Hepatic stellate cell (primary cell): ENCODE measurements at regions not wholly inside any gene's neighbourhood (a gene's known extent, or its start where the extent isn't known, plus 50 kb on each side); places are given as distances from the start of the nearest gene placed in this dataset.

ENCODE experiments used
- DNase-seq: peaks from one replicate; pipeline ENCODE4 v3.0.0; 2011; ENCODE audit warnings: low spot score

DNA sequence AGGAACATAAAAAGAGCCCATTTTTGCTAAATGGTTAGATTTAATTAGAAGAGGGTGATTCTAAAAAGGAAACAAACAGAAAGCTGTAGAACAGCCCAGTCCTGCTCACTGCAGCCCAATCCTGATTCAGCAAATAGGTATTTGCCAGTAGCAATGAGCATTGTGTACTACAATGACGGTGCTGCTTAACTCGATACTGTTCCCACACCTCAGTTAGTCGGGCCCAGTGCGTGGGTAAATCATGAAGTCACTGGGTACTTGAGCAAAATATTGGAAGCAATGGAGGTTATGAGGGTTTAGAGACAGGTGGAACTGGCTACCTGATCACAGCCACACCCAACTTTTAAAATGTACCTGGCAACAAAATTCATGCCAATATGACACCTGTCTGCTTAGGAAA, 101.5 kb upstream of the ADGRL2 start:
- DNase-seq, result no peak

DNA sequence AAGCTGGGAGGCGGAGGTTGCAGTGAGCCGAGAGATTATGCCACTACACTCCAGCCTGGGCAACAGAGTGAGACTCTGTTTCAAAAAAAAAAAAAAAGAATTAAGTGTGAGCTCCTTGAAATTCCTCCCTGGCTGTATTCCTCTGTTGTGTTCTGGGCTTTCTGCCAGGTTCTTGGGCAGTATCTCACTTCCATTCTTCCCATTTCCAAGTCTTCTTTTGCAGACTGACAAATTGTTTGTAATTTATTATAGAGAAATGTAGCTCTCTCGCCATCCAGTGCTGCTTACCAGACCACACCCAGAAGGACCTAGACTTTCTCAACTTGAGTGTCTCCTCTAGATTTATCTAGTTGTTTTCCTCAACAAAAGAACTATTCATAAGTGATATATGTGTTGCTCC, 105.0 kb upstream of the ADGRL2 start:
- DNase-seq, result no peak

DNA sequence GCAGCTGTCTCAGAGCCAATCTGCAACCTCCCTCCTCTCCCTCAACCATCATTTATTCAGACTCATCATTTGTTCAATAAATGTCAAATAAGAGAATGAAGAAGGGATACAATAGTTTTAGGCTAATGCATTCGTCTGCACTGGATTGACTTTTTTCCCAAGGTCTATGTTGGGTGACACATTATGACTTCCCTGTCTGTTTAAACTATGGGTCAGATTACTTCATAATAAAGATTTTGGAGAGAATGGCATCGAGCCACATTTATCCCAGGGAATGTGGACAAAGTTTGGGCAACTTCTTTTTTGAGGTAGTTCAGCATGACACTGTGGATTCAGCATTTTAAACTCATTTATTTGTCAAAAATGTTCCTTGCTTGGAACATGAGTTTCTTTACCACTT, 107.4 kb upstream of the ADGRL2 start:
- no peak for DNase-seq

DNA sequence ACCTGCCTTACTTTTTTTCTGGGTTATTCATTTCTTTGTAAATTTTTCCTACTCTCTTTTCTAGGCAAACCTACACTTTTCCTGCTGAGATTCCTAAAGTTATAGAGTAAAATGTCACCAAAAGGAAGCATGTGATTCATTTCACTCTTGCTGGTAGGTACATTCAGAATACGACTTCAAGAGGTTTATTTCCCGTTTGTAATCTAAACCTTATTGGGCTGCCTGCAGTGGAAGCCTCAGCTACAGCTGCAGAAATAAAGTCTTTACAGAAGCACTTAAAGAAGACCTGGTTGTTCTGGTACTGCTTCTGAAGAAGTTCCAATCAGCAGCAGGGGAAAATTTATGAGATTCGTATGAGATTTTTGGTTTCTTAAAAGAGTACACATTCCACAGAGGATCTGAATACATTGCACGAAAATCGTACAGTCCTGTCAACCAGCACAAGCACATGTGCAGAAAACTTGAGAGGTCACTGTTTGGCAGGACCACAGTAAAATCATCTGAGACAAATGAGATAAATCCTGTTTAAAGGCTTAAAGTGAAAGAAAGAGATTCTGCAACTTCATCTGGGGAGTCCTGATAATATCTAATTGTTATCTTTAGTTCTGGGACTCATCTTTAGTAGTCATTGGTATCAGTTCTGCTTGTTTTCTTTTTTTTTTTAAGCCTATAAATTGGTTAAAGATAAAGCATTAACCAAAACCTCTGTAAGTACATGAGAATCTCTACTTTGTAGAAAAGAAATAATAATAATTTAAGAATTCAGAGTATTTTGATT, 109.9 kb upstream of the ADGRL2 start:
- DNase-seq, result no peak

DNA sequence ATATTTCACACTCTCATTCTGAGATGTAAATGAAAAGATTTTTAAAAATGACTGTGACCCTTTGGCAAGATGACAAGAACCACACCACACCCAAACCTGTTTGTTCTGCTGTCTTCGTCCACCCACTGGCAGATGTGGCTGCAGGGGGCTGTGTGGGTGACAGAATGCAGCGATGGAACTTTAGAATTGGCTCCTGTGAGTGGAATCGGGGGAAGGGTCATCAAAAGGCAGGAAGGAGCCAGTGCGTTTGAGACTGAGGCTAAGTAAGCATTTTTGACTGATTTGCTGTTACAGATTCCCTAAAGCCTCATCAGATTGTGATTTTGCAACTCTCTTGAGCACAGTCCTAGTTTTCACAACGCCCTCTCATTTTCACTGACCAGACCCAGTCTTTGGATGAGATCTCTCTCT, 111.2 kb upstream of the ADGRL2 start:
- peak; percentile 62 for DNase-seq

DNA sequence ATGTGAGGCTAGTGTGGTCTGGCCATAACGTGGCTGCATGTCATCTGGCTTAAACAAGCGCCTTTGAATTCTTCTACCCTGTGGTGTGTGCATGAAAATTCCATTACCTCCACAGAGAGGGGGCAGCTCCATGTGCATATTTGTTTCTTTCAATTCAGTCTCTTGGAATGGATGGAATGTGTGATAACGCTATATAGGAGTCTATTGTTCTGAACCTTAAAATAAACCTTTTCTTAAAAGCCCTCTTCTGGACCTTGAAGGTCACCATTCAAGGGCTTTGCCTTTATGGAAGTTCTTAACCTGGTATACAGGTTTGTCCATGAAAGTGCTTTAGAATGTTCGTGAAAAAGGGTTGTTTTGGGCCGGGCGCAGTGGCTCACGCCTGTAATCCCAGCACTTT, 118.2 kb upstream of the ADGRL2 start:
- DNase-seq, result no peak

DNA sequence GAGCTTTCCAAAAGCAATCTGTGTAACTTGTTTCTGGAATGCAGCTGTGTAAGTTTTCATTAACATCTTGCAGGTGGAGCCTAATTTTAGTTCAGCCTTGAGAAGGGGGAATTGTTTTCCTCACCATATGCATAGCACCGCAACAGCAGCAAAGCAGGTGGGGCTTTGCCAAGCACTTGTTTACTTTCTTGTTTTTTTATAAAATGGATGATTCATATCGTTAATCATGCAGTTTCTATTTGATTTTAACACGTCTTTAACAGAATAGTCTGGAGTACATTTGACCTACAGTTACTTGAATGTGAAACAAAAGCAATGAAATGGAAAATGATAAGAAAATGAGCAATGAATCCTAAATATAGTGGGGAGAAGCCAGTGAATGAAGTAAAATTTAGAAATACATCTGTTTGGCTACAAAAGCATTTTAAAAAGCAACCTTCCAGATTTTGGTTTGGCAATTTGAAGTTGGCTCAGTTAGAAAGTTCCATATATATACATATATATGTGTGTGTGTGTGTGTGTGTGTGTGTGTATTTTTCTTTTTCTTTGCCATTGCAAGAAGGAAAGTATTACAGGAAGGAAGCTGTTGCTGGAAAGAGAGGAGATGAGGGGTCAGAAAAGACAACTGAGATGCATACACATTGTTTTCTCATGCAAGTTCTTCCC, 119.0 kb upstream of the ADGRL2 start:
- DNase-seq, result no peak

DNA sequence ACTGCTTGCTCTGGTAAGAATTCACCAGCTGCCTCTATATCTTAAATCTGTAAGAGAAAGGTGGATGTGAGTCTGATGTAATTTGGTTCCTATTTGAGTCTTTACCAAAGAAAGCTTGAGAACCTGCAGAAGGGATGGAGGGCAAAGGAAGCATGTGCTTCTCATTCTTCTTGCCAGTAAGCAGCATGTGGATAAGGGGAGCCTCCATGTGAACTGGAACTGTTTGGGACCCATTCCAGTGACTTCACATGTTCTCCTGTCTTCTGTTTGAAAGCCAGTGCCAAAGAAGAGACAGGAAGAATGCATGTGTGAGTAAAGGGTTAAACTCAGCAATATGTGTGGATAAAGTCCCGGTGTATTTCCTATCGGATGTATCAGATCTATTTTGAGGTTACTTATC, 119.6 kb upstream of the ADGRL2 start:
- no peak for DNase-seq

DNA sequence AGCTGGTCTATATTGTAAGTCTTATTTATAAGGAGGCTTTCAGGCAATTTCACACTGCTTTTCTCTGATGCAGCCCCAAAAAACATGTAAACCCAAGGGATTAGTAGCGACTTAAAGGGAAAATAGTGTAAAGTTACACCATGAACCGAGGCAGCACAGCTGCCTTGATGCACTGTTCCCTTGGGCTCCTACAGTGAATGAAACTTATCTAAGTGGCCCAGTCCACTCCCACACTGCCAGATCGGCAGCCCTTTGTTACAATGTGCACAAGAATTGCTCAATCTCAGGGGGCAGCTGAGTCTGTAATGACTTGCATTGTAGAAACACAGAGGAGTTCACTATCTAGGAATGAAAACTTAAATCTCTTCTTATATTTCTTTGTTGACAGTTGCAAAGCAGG, 120.8 kb upstream of the ADGRL2 start:
- DNase-seq, result no peak

DNA sequence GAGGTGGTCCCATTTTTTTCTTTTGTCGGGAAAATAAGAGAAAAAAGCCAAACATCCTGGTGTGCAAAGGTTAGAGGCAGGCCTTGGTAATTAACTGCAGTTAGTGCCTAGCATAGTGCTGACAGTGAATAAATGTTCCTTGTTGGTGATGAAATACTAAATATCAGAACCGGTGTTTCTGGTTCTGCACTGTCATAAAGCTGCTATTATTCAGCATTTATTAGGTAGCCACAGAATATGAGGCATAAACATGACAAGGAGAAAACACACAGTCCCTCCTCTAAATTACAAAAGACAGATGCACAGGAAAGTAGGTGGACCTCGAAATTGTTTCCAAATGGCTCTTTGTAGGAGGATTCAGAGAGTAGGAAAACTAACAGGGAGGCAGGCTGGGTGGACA, 122.0 kb upstream of the ADGRL2 start:
- no peak for DNase-seq

DNA sequence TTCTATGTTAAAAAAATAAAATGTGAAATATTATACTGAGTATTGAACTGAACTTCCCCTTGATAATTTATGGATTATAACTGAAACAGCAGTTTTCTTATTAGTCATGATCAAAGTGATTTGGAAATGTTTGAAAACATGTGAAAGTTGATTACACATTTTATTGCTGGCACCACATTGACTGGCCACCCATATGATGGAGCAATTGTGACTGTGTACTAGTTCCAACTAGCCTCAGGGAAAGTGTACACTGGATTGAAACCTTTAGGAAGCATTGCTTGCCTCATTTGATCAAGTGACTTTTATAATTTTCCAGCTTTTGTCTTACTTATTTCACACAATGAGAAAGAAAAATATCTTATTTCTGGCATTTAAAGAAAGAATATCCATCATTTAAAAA, 128.0 kb upstream of the ADGRL2 start:
- DNase-seq, result no peak

DNA sequence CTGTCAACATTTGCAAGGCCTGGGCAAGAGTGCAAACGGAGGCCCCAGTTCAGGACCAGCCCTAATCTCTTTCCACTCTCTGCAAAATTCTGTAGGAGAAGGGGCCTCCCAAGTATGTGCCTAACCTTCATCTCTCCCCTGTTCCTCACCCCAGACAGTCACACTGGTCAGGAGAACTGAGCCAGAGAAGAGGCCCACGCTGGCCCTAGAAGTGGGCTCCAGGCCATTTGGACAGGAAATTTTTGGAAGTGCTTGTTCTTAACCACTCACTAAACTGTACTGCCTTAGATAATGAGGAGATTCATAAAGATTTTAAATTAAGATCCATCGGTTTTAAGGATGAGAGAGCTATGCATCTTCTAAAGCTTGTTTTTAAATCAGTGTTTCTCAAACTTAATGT, 129.7 kb upstream of the ADGRL2 start:
- no peak for DNase-seq

DNA sequence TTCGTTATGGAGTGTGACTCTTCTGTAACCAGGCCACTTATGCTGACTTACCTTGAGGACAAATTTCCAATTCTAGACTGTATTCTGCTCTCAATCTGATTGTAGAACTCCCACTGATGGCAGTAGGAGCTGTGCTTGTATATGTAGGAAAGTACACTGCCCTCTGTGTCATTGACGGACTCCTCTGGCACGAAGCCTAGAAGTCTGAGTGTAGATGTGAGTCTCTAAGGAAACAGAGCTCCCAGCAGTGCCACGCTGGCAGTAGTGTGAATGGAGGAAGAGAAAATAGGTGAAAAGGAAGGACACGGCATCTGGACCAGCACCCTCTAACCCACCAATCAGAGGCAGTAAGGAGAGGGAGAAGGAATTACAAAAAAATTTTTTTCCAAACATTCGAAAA, 130.4 kb upstream of the ADGRL2 start:
- DNase-seq, result peak; percentile 83

DNA sequence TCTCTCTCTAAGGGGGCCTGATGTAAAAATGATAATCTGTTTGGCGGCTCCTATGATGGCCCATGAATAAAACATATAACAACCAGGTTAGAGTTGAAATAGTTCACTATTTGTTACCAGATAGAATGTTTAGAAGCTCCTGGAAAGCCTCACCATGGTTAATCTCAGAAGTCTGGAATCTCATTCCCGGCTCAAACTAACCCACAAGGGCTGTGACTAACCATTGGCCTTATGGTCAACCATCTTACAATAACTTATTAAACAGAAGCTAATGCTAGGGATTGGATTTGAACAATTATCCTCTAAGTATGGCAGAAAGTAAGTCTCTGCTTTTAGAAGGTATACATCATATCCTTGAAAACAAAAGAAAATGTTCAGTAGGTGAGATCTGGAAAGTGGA, 134.1 kb upstream of the ADGRL2 start:
- no peak for DNase-seq

DNA sequence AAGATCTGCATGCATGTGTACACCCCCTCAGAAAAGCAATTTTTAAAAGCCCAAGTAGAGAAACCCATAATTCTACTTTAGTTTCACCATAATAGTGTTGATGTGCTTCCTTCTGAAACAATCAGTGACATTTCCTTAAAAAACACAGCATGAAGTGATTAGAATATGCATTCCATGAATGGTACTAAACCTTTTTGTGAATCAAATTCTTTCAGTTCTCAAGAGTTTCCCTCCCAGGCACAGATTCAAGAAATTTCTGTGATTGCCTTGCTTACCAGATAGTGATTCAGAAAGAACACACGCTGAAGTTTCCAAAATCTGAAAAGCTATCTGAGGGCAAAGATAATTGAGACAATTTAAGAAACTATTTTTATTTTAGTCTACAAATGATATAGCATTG, 136.4 kb upstream of the ADGRL2 start:
- DNase-seq, result no peak

DNA sequence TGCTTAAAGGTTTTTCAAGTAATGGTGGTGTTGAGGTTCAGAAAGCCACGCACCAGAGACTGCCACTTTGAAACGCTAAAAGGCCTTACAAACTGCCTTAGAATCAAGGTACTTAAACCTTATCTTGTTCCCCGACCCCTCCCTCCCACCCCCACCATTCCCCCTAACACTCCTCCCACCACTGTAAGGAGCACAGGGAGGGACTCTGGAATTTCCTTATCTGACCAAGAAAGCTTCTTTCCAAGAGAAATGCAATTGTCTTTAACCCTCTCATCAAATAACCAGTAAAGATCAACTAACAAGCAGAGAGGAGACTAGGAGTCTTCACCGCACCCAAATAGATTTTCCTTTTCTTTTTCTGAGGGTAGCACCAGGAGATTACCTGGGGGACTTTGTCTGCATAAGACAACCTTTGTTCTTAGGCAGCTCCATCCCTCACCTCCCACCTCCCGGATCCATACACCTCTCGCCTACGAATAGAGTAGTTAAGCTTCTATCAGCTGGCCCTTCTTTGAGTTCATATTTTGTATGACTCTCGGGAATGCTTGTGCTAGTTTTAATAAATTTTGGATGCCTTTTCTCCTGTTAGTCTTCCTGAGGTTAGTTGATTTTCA, 137.7 kb upstream of the ADGRL2 start:
- DNase-seq, result no peak

DNA sequence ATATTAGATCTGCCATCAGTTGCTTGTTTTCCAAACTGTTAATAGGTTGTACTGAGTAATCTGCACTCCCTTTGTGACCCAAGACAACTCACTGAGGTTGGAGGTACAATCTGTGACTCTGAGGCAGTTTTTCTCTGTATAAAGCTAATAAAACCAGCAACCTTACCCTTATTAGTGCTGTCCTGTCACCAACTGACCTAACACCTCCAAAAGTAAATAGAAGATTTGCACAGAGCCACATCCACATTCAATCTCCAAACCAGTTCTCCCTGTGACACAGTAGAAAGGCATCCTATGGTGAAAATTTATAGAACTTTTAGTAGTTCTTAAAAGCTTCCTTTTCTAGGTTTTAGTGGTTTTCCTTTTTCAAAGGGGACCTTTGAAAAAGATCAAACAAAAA, 140.4 kb upstream of the ADGRL2 start:
- DNase-seq, result no peak

DNA sequence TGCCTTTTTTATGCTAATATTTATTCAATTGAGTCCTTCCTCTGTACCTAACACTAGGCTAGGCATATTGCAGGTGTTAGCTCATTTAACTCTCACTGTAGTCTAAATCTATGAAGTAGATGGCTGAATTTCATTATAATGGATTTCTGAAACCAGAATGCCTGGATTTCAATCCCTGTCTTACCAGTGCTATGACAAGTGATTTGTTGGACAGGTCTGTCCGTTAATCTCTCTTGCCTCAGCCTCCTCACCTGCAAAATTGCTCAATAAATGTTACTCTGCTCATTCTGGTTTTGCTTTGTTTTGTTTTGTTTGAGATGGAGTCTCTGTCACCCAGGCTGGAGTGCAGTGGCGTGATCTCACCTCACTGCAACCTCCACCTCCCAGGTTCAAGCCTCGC, 146.1 kb upstream of the ADGRL2 start:
- DNase-seq, result no peak

DNA sequence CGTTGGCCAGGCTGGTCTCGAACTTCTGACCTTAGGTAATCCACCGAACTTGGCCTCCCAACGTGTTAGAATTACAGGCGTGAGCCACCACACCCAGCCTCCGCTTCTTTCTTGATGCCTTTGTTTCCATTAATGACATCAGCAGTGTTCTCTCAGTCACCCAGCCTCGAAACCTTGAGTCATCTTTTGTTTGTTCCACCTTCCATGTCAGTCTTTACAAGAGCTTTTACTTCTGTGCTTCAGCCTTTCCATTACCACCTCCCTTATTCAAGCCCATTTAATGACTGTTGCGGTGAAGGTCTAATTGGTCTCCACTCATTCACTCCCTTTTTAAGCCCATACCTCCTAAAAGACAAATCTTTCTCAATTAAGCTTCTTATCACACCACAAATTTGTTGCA, 146.6 kb upstream of the ADGRL2 start:
- DNase-seq, result no peak

DNA sequence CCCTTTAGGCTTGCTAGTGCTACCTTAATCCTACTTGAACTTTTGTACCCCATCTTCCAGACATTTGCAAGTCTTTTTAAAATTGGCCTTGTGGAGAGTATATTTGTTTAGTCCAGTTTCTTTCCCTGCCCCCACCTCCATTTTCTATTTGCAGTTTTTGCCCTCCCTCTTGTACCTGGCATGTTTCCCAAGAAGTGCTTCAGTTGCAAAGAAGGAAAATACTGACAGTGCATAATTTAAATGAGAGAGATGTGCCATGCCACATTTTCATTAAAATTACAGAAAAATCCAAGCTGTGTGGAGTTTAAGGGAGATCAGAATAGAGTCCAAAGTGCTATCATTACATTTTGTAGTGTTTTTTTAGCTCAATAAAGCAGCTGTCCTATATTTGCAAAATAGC, 150.0 kb upstream of the ADGRL2 start:
- DNase-seq, result no peak

DNA sequence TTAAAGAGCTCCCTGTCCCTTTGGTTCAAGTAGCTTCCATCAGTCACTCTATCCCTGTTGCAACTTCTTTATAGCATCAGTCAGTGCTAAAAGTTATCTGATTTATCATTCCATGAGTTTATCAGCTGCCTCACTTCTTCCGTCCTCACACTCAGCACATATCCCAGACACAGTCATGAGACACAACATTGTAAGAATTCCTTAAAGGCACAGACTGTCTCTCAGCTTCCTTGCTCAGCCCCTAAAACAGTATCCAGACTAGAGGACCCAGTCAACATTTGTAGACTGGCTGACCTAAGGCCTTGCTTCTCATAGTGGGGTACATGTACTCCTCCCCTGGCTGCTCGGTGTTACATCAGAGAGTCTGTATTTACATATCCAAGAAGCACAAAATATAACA, 164.9 kb upstream of the ADGRL2 start:
- DNase-seq, result no peak

DNA sequence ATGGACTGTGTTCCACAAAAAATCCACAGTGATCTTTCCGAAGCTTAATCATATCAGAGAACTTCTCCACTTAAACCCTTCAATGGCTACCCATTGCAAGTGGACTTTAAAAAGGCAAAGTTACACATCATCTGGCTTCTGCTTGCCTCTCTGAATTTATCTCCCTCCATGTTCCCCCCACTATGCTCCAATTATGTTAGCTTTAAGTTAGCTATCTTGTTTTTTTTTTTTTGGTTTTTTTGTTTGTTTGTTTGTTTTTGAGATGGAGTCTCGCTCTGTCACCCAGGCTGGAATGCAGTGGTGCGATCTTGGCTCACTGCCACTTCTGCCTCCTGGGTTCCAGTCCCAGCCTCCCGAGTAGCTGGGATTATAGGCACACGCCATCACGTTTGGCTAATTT, 166.4 kb upstream of the ADGRL2 start:
- no peak for DNase-seq

DNA sequence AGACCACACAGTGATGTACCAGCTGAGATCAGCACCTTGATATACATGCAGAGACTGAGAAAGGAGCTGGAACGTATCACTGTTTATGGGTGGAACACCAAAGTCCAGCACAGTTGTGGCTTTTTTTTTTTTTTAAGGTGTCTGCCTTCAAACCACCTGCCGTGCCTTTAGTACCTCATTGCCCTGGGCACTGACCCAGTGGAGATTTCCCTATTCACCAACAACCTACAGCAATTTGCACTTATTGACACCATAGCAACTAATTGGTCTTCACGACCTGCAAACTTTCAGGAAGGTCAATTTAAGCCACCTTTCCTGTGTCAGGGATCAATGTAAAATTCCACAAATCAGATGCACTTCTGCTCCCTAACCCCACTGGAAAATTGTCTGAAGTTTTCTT, 181.6 kb upstream of the ADGRL2 start:
- DNase-seq, result no peak

DNA sequence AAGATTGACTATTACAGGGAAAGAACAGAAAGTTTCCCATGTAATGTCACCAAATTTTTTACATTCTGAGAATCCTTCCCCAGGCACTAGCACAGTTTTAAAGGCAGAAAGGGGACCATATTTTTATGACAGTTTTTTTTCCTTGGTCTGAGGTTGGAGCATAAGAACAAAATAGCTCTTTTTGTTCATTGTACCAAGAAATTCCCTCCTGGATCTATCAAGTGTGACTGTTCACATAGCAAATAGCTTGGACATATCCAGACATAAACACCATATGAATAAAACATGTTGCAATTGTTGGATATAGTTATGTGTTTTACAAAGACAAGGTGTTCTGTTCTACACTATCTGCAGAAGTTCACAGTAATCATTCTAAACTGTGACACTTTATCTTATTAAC, 182.4 kb upstream of the ADGRL2 start:
- DNase-seq, result no peak
